ENCODE measurements at regions not wholly inside any gene's neighbourhood (a gene's known extent, or its start where the extent isn't known, plus 50 kb on each side); places are given as distances from the start of the nearest gene placed in this dataset.

DNA sequence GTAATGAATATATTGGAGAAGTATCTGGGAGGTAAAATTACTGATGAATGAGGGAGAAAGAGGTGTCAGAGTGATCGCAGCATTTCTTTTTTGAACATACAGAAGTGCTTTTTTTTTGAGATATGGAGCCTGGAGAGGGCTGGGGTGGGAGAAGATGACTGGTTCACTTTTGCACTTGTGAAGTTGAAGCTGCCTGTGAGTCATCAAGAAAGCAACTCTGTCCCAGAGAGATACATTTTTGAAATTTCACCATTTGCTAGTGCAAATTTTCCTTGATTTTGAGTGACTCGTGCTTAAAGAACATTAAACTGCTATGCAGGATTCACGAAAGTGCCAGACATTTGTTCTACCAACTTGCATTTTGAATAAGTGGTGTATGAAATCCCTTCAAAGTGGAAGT lies 81.8 kb downstream of the ADRA2A start:
- no peak for DNase-seq
- dilution Hi-C loops (cut with HindIII; ENCODE audit: low sequenced_read_pairs, unreplicated experiment) = no loop called here
- no TSS peak for BruUV-seq (replicated peaks)

More for the DNA sequence above, 81.8 kb downstream of the ADRA2A start:
- Histone ChIP-seq H3K9me3 (ENCODE audit: control insufficient read depth, insufficient read depth, low read length) (no peaks in the 10 kb centered on the region), H2AFZ (replicated peaks; ENCODE audit: low read length, poor library complexity) (no peak overlapping the region), H4K91ac (ENCODE audit: insufficient read depth, low read depth, low read length) (no peak overlapping the region), H3K4me2 (ENCODE audit: low read depth, low read length) (no peak overlapping the region), H2BK5ac (ENCODE audit: low read depth, low read length, poor library complexity, severe bottlenecking) (no peak overlapping the region), H4K20me1 (ENCODE audit: insufficient read depth, low read length) (no peaks in the 10 kb centered on the region), H4K5ac (ENCODE audit: low read depth, low read length) (no peak overlapping the region), H2BK15ac (ENCODE audit: low read depth, low read length) (no peak overlapping the region), H4K8ac (ENCODE audit: low read depth in 2 of 2, low read length in 2 of 2) (no peak overlapping the region), H3K9ac (ENCODE audit: low read depth, low read length) (no peak overlapping the region), H3K27ac (ENCODE audit: insufficient read depth, low read length) (no peak overlapping the region), H2BK20ac (ENCODE audit: low read depth, low read length) (no peak overlapping the region), H3K36me3 (ENCODE audit: control insufficient read depth, insufficient read depth, low read length) (no peaks in the 10 kb centered on the region), H3K9me1 (ENCODE audit: insufficient read depth, low read length) (no peaks in the 10 kb centered on the region), H3K4me3 (ENCODE audit: insufficient read depth, low read depth, low read length) (no peak overlapping the region), H2AK5ac (ENCODE audit: low read depth, low read length) (no peak overlapping the region), H3K23ac (ENCODE audit: low read depth, low read length) (no peak overlapping the region), H3K18ac (ENCODE audit: low read depth, low read length) (no peak overlapping the region), H2AK9ac (replicated peaks; ENCODE audit: low read depth, low read length, poor library complexity) (no peak overlapping the region), H3K56ac (ENCODE audit: extremely low read depth, insufficient read depth, low read length) (no peak overlapping the region), H3K79me1 (ENCODE audit: low read depth in 1 of 2, low read length in 2 of 2) (no peaks in the 10 kb centered on the region), H2BK120ac (ENCODE audit: low read depth, low read length) (no peak overlapping the region), H3K4ac (ENCODE audit: low read depth, low read length) (no peak overlapping the region), H3K4me1 (ENCODE audit: control insufficient read depth, insufficient read depth, low read length) (no peaks in the 10 kb centered on the region), H3K14ac (replicated peaks; ENCODE audit: low read depth, low read length) (no peak overlapping the region), H3K27me3 (ENCODE audit: control insufficient read depth, insufficient read depth, low read length) (no peaks in the 10 kb centered on the region)
- in situ Hi-C loops (cut with MboI; ENCODE audit: low sequenced_read_pairs) = no loop called here
- no peak for ATAC-seq (ENCODE audit: low read depth)
- TF ChIP-seq, protein P1, sequence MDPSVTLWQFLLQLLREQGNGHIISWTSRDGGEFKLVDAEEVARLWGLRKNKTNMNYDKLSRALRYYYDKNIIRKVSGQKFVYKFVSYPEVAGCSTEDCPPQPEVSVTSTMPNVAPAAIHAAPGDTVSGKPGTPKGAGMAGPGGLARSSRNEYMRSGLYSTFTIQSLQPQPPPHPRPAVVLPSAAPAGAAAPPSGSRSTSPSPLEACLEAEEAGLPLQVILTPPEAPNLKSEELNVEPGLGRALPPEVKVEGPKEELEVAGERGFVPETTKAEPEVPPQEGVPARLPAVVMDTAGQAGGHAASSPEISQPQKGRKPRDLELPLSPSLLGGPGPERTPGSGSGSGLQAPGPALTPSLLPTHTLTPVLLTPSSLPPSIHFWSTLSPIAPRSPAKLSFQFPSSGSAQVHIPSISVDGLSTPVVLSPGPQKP (IDR thresholded peaks at IDR 0.05; ENCODE audit: borderline replicate concordance, low read depth, low read length) = no peak
- TF ChIP-seq CEBPB (IDR thresholded peaks at IDR 0.05; ENCODE audit: low read depth, low read length) (no peak), RAD21 (IDR thresholded peaks at IDR 0.05; ENCODE audit: low read length) (no peak), SMC3 (IDR thresholded peaks at IDR 0.05; ENCODE audit: low read depth, low read length) (no peak), BHLHE40 (IDR thresholded peaks at IDR 0.05; ENCODE audit: low read depth, low read length) (no peak)
- intact Hi-C loops (cut with micrococcal nuclease) = no loop called here
- CTCF ChIA-PET = no interaction called here
- WGBS, 2 experiments (ENCODE audit: extremely low coverage in 2 of 2, insufficient read length in 1 of 2) = 17% methylated on average over 1 of the region's 3 CpGs; no CpG with 5 or more reads in 1 of the 2 experiments
- POLR2A ChIA-PET (ENCODE audit: unreplicated experiment) = no interaction called here
